WTC11 (cell line): ENCODE measurements at regions not wholly inside any gene's neighbourhood (a gene's known extent, or its start where the extent isn't known, plus 50 kb on each side); places are given as distances from the start of the nearest gene placed in this dataset.

Experiments used
- ATAC-seq: fragments of 200-7000 bp; cut with Tn5 transposase; 2 replicates; pipeline ENCODE4 v1.10.0; 2021; ENCODE audit warnings: mild to moderate bottlenecking, moderate library complexity
- CTCF ChIA-PET: fragments of 300-600 bp; sonication (Branson Sonifier 250); formaldehyde crosslinking; loops from one replicate; lab custom pipeline; 2021; ENCODE audit warnings: antibody characterized with exemption; lab: Charles Lee
- POLR2A ChIA-PET: fragments of 350-600 bp; sonication (Branson Sonifier 250); formaldehyde crosslinking; loops from one replicate; lab custom pipeline; 2021; ENCODE audit warnings: antibody characterized with exemption; lab: Charles Lee
- DNase-seq: peaks from one replicate; pipeline ENCODE4 v3.0.0; 2021; ENCODE audit warnings: low spot score
- H3K27ac Mint-ChIP-seq: 2 replicates; pipeline ENCODE4 v1.8.0; 2021; ENCODE audit warnings: mixed read lengths
- H3K27me3 Mint-ChIP-seq: 2 replicates; pipeline ENCODE4 v1.8.0; 2021; ENCODE audit warnings: low read depth, mild to moderate bottlenecking, moderate library complexity, mixed read lengths
- H3K36me3 Mint-ChIP-seq: 2 replicates; pipeline ENCODE4 v1.8.0; 2021; ENCODE audit warnings: mixed read lengths
- H3K4me1 Mint-ChIP-seq: 2 replicates; pipeline ENCODE4 v1.8.0; 2022; ENCODE audit warnings: mixed read lengths
- H3K4me3 Mint-ChIP-seq: 2 replicates; pipeline ENCODE4 v1.8.0; 2021; ENCODE audit warnings: mild to moderate bottlenecking, moderate library complexity, mixed read lengths
- H3K9me3 Mint-ChIP-seq: 2 replicates; pipeline ENCODE4 v1.8.0; 2021; ENCODE audit warnings: mixed read lengths
- ATF1 ChIP-seq: sonication (generic); formaldehyde crosslinking; IDR thresholded peaks from 2 replicates; pipeline ENCODE4 v1.8.1; 2023; ENCODE audit warnings: mild to moderate bottlenecking, moderate library complexity, missing genetic modification reagents
- ELF4 ChIP-seq: sonication (generic); formaldehyde crosslinking; IDR thresholded peaks from 2 replicates; pipeline ENCODE4 v1.8.1; 2022; ENCODE audit warnings: low read depth, mild to moderate bottlenecking, moderate library complexity, missing genetic modification reagents
- FOXP1 ChIP-seq: sonication (generic); formaldehyde crosslinking; IDR thresholded peaks from 2 replicates; pipeline ENCODE4 v1.8.0; 2022; ENCODE audit warnings: missing genetic modification reagents, mild to moderate bottlenecking, moderate library complexity, borderline replicate concordance
- MXD4 ChIP-seq: fragments of 250-450 bp; sonication (Bioruptor Pico); IDR thresholded peaks from 2 replicates; pipeline ENCODE4 v1.8.0; 2021; ENCODE audit warnings: mild to moderate bottlenecking, moderate library complexity, borderline replicate concordance
- NFATC4 ChIP-seq: fragments of 250-450 bp; sonication (Bioruptor Pico); IDR thresholded peaks from 2 replicates; pipeline ENCODE4 v1.9.0; 2021; ENCODE audit warnings: mild to moderate bottlenecking
- NR2C2 ChIP-seq: sonication (generic); formaldehyde crosslinking; IDR thresholded peaks from 2 replicates; pipeline ENCODE4 v1.8.0; 2022; ENCODE audit warnings: mild to moderate bottlenecking, missing genetic modification reagents
- RORB ChIP-seq: fragments of 250-450 bp; sonication (Bioruptor Pico); IDR thresholded peaks from 2 replicates; pipeline ENCODE4 v1.9.0; 2021; ENCODE audit warnings: mild to moderate bottlenecking
- TEAD1 ChIP-seq: sonication (generic); formaldehyde crosslinking; IDR thresholded peaks from 2 replicates; pipeline ENCODE4 v1.8.0; 2022; ENCODE audit warnings: mild to moderate bottlenecking, missing genetic modification reagents
- TP53 ChIP-seq: sonication (generic); formaldehyde crosslinking; IDR thresholded peaks from 2 replicates; pipeline ENCODE4 v1.8.1; 2023; ENCODE audit warnings: mild to moderate bottlenecking, missing genetic modification reagents
- ZNF138 ChIP-seq: sonication (generic); formaldehyde crosslinking; conservative IDR thresholded peaks from 2 replicates; pipeline ENCODE4 v1.8.1; 2022; ENCODE audit warnings: mild to moderate bottlenecking, moderate library complexity, missing genetic modification reagents
- ZNF219 ChIP-seq: sonication (generic); formaldehyde crosslinking; IDR thresholded peaks from 2 replicates; pipeline ENCODE4 v1.8.0; 2023; ENCODE audit warnings: missing genetic modification reagents, mild to moderate bottlenecking, borderline replicate concordance
- ZNF671 ChIP-seq: fragments of 250-450 bp; sonication (Bioruptor Pico); IDR thresholded peaks from 2 replicates; pipeline ENCODE4 v1.8.0; 2021; ENCODE audit warnings: mild to moderate bottlenecking
- TF ChIP-seq, protein P1 (sequence below): sonication (generic); formaldehyde crosslinking; IDR thresholded peaks from 2 replicates; pipeline ENCODE4 v1.8.0; 2022; ENCODE audit warnings: missing genetic modification reagents
- TF ChIP-seq, protein P2 (sequence below): sonication (generic); formaldehyde crosslinking; IDR thresholded peaks from 2 replicates; pipeline ENCODE4 v1.8.1; 2022; ENCODE audit warnings: low read depth, mild to moderate bottlenecking, moderate library complexity, missing genetic modification reagents, borderline replicate concordance
- TF ChIP-seq, protein P3 (sequence below): sonication (generic); formaldehyde crosslinking; IDR thresholded peaks from 2 replicates; pipeline ENCODE4 v1.8.1; 2022; ENCODE audit warnings: missing genetic modification reagents, borderline replicate concordance
- TF ChIP-seq, protein P4 (sequence below): sonication (generic); formaldehyde crosslinking; IDR thresholded peaks from 2 replicates; pipeline ENCODE4 v1.8.1; 2023; ENCODE audit warnings: mild to moderate bottlenecking, missing genetic modification reagents, borderline replicate concordance
- TF ChIP-seq, protein P5 (sequence below): fragments of 250-450 bp; sonication (Bioruptor Pico); IDR thresholded peaks from 2 replicates; pipeline ENCODE4 v1.9.0; 2021; ENCODE audit warnings: mild to moderate bottlenecking, borderline replicate concordance
- TF ChIP-seq, protein P6 (sequence below): sonication (generic); formaldehyde crosslinking; IDR thresholded peaks from 2 replicates; pipeline ENCODE4 v1.8.1; 2023; ENCODE audit warnings: mild to moderate bottlenecking, missing genetic modification reagents

DNA sequence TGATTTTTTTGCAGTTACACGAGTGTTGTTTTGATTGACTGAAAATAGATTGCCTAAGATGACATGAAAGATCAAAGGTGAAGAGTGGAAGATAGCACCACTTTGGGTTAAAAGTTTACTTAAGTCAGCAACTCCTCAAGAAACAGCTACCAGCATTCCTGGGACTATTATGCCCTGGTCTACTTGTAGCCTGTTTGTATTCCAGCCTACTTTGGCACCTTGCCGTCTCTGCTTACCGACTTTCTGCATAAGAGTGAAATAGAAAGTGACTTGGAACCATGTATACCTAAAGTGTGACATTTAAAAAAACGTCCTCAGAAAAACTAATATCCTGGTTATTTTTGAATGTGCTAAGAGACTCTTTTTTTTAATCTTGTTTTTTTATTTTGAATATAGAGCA, 631.5 kb upstream of the PTBP2 start (continued):
- TF ChIP-seq, protein P1, sequence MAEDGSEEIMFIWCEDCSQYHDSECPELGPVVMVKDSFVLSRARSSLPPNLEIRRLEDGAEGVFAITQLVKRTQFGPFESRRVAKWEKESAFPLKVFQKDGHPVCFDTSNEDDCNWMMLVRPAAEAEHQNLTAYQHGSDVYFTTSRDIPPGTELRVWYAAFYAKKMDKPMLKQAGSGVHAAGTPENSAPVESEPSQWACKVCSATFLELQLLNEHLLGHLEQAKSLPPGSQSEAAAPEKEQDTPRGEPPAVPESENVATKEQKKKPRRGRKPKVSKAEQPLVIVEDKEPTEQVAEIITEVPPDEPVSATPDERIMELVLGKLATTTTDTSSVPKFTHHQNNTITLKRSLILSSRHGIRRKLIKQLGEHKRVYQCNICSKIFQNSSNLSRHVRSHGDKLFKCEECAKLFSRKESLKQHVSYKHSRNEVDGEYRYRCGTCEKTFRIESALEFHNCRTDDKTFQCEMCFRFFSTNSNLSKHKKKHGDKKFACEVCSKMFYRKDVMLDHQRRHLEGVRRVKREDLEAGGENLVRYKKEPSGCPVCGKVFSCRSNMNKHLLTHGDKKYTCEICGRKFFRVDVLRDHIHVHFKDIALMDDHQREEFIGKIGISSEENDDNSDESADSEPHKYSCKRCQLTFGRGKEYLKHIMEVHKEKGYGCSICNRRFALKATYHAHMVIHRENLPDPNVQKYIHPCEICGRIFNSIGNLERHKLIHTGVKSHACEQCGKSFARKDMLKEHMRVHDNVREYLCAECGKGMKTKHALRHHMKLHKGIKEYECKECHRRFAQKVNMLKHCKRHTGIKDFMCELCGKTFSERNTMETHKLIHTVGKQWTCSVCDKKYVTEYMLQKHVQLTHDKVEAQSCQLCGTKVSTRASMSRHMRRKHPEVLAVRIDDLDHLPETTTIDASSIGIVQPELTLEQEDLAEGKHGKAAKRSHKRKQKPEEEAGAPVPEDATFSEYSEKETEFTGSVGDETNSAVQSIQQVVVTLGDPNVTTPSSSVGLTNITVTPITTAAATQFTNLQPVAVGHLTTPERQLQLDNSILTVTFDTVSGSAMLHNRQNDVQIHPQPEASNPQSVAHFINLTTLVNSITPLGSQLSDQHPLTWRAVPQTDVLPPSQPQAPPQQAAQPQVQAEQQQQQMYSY (CRISPR knock-in tag): no peak
- TF ChIP-seq ELF4 (CRISPR knock-in tag) (no peak), FOXP1 (CRISPR knock-in tag) (no peak), ZNF671 (CRISPR knock-in tag) (no peak)
- TF ChIP-seq, protein P2, sequence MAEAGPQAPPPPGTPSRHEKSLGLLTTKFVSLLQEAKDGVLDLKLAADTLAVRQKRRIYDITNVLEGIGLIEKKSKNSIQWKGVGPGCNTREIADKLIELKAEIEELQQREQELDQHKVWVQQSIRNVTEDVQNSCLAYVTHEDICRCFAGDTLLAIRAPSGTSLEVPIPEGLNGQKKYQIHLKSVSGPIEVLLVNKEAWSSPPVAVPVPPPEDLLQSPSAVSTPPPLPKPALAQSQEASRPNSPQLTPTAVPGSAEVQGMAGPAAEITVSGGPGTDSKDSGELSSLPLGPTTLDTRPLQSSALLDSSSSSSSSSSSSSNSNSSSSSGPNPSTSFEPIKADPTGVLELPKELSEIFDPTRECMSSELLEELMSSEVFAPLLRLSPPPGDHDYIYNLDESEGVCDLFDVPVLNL (CRISPR knock-in tag): no peak
- TF ChIP-seq, protein P3, sequence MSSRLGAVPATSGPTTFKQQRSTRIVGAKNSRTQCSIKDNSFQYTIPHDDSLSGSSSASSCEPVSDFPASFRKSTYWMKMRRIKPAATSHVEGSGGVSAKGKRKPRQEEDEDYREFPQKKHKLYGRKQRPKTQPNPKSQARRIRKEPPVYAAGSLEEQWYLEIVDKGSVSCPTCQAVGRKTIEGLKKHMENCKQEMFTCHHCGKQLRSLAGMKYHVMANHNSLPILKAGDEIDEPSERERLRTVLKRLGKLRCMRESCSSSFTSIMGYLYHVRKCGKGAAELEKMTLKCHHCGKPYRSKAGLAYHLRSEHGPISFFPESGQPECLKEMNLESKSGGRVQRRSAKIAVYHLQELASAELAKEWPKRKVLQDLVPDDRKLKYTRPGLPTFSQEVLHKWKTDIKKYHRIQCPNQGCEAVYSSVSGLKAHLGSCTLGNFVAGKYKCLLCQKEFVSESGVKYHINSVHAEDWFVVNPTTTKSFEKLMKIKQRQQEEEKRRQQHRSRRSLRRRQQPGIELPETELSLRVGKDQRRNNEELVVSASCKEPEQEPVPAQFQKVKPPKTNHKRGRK (CRISPR knock-in tag): no peak
- TF ChIP-seq, protein P4, sequence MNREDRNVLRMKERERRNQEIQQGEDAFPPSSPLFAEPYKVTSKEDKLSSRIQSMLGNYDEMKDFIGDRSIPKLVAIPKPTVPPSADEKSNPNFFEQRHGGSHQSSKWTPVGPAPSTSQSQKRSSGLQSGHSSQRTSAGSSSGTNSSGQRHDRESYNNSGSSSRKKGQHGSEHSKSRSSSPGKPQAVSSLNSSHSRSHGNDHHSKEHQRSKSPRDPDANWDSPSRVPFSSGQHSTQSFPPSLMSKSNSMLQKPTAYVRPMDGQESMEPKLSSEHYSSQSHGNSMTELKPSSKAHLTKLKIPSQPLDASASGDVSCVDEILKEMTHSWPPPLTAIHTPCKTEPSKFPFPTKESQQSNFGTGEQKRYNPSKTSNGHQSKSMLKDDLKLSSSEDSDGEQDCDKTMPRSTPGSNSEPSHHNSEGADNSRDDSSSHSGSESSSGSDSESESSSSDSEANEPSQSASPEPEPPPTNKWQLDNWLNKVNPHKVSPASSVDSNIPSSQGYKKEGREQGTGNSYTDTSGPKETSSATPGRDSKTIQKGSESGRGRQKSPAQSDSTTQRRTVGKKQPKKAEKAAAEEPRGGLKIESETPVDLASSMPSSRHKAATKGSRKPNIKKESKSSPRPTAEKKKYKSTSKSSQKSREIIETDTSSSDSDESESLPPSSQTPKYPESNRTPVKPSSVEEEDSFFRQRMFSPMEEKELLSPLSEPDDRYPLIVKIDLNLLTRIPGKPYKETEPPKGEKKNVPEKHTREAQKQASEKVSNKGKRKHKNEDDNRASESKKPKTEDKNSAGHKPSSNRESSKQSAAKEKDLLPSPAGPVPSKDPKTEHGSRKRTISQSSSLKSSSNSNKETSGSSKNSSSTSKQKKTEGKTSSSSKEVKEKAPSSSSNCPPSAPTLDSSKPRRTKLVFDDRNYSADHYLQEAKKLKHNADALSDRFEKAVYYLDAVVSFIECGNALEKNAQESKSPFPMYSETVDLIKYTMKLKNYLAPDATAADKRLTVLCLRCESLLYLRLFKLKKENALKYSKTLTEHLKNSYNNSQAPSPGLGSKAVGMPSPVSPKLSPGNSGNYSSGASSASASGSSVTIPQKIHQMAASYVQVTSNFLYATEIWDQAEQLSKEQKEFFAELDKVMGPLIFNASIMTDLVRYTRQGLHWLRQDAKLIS (CRISPR knock-in tag): no peak

DNA sequence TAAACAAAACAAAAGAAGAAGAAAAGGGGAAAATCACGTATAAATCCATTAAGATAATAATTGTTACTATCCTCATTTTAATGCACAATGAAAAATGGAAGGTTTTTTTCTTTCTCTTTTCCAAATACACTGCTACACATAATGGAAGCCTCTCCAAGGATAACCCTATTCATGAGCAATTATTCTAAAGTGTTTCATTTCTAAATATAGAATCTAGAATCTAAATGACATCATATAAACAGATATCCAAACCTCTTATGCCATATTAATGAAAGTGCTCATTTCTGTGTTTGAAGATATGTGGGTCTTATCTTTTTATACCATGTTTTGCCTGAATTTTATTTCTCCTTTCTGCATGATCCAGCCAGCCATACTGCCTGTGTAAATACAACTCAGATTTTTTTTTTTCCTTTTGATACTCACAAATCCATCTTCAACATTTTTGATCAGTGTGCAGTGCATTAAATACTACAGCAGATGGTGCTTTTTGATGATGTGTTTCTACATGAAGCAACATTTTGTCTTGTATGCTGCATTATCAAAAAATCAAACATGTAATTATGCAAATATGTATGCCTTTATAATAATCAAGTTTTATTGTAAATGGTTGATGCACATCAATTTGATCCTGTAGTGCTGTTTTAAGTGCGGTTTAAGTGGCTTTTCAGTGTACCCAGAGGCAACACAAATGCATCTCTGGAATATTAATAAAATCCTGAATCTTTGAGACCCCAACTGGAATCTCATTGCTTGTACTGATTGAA, 625.6 kb upstream of the PTBP2 start:
- no peaks in the 10 kb centered on the region for H3K27me3 Mint-ChIP-seq
- no peak overlapping the region for H3K27ac Mint-ChIP-seq
- H3K4me3 Mint-ChIP-seq: no peak overlapping the region
- no peak for ATAC-seq
- H3K4me1 Mint-ChIP-seq: peaks cover 2% of the 10 kb centered on the region; the same call in 1 of the 2 replicates
- ChIA-PET CTCF (no interaction called here), POLR2A (no interaction called here)
- H3K36me3 Mint-ChIP-seq: no peaks in the 10 kb centered on the region
- DNase-seq: no peak
- H3K9me3 Mint-ChIP-seq: no peaks in the 10 kb centered on the region
- TF ChIP-seq RORB (no peak), ZNF219 (no peak), TP53 (CRISPR knock-in tag) (no peak), ATF1 (CRISPR knock-in tag) (no peak), TEAD1 (no peak), MXD4 (CRISPR knock-in tag) (no peak), ZNF138 (CRISPR knock-in tag) (no peak), NFATC4 (CRISPR knock-in tag) (no peak), NR2C2 (CRISPR knock-in tag) (no peak)
- TF ChIP-seq, protein P5, sequence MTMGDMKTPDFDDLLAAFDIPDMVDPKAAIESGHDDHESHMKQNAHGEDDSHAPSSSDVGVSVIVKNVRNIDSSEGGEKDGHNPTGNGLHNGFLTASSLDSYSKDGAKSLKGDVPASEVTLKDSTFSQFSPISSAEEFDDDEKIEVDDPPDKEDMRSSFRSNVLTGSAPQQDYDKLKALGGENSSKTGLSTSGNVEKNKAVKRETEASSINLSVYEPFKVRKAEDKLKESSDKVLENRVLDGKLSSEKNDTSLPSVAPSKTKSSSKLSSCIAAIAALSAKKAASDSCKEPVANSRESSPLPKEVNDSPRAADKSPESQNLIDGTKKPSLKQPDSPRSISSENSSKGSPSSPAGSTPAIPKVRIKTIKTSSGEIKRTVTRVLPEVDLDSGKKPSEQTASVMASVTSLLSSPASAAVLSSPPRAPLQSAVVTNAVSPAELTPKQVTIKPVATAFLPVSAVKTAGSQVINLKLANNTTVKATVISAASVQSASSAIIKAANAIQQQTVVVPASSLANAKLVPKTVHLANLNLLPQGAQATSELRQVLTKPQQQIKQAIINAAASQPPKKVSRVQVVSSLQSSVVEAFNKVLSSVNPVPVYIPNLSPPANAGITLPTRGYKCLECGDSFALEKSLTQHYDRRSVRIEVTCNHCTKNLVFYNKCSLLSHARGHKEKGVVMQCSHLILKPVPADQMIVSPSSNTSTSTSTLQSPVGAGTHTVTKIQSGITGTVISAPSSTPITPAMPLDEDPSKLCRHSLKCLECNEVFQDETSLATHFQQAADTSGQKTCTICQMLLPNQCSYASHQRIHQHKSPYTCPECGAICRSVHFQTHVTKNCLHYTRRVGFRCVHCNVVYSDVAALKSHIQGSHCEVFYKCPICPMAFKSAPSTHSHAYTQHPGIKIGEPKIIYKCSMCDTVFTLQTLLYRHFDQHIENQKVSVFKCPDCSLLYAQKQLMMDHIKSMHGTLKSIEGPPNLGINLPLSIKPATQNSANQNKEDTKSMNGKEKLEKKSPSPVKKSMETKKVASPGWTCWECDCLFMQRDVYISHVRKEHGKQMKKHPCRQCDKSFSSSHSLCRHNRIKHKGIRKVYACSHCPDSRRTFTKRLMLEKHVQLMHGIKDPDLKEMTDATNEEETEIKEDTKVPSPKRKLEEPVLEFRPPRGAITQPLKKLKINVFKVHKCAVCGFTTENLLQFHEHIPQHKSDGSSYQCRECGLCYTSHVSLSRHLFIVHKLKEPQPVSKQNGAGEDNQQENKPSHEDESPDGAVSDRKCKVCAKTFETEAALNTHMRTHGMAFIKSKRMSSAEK (CRISPR knock-in tag): no peak
- TF ChIP-seq, protein P6, sequence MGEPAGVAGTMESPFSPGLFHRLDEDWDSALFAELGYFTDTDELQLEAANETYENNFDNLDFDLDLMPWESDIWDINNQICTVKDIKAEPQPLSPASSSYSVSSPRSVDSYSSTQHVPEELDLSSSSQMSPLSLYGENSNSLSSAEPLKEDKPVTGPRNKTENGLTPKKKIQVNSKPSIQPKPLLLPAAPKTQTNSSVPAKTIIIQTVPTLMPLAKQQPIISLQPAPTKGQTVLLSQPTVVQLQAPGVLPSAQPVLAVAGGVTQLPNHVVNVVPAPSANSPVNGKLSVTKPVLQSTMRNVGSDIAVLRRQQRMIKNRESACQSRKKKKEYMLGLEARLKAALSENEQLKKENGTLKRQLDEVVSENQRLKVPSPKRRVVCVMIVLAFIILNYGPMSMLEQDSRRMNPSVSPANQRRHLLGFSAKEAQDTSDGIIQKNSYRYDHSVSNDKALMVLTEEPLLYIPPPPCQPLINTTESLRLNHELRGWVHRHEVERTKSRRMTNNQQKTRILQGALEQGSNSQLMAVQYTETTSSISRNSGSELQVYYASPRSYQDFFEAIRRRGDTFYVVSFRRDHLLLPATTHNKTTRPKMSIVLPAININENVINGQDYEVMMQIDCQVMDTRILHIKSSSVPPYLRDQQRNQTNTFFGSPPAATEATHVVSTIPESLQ (CRISPR knock-in tag): no peak
